8988T (cell line): ENCODE measurements at regions not wholly inside any gene's neighbourhood (a gene's known extent, or its start where the extent isn't known, plus 50 kb on each side); places are given as distances from the start of the nearest gene placed in this dataset.
A peak's percentile ranks its signal among the peaks of the same experiment; 100 is the strongest.

Experiments used
- DNase-seq: peaks from one replicate; pipeline ENCODE4 v3.0.0; 2011

DNA sequence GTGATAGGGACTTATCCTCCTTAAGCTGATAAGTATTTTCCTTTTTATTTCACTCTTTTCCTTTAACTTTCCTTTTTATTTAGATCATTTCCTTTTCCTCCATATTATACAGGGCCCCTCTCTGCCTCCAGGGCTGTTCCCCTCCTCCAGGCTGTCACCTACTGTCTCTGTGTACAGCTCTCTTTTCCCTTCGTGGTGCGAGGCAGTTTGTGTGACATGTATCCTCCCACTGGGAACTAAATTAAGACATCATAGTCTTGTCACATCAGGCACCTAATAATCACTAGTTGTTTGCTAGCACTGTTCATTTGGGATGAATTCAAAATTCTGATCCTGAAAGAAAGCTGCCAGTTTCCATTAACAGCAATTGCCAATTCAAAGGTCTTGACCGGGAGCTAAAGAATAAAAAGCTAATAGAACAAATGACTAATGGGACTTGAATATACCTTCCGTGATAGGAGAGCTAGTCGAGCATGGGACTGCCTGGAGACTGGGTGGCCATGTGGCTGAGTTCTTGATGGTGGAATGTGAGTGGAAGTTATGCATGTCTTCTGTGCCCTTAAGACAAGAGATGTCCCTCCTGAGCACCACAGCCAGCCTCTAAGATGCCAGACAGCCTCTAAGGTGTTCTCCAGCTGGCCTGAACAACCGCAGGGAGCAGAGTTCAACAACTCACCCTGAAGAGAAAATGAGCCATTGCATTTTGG is 77.7 kb upstream of the LRRC55 start:
- no peak for DNase-seq

GRCh38 chr11:57109331-57109730 is 72.4 kb upstream of the LRRC55 start:
- DNase-seq: no peak

DNA sequence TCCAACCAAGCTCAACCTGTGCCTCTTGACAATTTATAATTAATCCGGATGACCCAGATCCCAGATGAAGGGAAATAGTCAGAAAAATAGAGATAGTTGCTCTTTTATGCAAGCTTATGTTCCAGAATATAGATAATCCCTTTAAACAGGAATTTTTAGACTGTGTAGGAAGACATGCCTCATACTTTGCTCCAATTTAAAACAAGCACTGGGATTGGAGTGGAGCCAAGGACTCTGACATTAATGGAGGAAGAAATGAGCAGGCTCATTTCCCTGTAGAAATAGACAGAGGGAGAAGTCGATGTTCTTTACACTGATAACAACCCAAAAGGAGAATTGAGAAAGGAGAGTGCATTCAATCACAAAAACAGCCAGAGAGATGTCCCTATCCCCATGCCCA is 70.1 kb upstream of the LRRC55 start:
- no peak for DNase-seq

DNA sequence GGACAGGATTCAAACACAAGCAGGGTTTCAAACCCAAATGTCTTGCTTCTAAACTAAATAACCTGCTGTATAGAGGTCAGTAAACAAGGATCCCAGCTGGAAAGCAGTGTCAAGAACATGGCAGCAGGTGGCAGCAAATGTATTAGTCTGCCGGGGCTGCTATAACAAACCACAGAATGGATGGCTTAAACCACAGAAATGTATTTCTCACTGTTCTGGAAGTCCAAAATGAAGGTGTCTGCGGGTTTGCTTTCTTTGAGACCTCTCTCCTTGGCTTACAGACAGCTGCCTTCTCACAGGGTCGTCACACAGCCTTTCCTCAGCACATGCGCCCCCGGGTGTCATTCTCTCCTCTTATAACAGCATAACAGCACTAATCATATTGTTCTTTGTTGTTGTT is 65.1 kb upstream of the LRRC55 start:
- peak; percentile 28 for DNase-seq

- DNase-seq: no peak
Observed at GRCh38 chr11:57120192-57120965, 61.4 kb upstream of the LRRC55 start.

- no peak for DNase-seq
Observed at GRCh38 chr11:57121996-57122395, 59.8 kb upstream of the LRRC55 start.

DNA sequence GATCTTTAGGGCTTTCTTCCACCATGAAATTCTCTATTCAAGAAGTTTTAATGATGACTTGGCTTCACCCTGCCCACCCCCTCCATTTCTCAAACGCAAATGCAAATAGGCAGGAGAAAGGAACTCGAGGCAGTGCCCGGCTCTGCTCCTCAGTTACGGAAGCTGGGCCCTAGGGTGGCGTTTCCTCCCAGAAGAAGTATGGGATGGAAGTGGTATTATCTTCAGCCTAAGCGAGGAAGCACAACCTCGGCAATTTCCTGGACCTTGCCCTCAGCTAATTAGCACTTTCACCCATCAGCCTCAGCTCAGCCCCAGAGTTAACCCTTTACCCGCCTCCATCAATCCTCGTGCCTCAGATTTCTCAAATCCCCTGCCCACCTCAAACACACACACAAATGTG is 58.2 kb upstream of the LRRC55 start:
- no peak for DNase-seq

DNA sequence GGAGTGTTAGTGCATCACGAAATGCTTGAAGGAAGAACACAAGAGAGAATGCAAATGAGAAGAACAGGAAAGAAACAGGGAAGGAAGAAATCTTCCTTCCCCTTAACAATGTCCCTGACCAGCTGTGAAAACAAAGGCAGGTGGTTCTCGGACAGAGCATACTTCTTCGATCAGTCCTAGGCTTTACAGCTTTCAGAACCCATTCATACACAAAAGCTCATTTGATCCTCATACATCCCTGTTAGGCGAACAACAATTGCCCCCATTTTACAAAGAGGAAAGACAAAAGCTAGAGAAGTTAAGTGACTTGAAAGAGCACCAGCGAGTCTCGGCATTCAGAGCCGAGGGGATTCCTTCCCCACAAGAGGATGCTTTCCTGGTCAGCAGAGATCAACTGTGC is 57.2 kb upstream of the LRRC55 start:
- no peak for DNase-seq

GRCh38 chr11:57124917-57125316 is 56.8 kb upstream of the LRRC55 start:
- no peak for DNase-seq

GRCh38 chr11:57126766-57127400 is 54.9 kb upstream of the LRRC55 start:
- DNase-seq: no peak

DNA sequence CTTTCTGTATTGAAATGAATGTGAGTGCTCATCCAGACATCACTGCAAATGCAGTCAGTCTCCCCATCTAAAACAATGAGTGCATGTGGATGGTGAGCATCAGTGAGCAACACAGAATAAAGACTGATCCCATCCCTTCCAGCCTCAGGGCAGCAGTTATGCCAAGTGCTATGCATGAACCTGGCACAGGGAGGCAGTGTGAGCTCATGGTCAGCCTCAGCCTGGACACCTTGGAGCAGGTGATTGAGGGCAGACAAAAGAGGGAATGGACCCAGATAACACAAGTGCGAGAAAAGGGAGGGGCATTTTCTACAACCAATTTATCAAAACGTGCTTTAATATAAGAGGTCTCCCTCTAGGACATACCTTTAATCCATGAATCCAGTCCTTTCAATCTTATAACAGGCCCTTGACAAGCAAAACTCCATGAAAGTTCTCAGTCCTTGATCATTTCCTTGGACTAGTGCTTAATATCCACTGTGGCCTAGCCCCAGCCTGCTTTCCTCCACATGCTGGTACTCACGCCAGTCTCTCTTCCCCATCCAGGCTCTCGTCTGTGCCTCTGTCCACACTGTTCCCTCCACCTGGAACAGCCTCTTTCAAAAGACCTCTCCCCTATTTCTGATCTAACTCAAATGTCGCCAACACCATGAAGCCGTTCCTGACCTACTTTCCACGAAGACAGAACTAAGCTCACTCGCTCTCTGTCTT is 50.5 kb upstream of the LRRC55 start:
- no peak for DNase-seq
